ENCODE measurements at regions not wholly inside any gene's neighbourhood (a gene's known extent, or its start where the extent isn't known, plus 50 kb on each side); places are given as distances from the start of the nearest gene placed in this dataset.
"Not testable (repeated sequence)": the region's sequence is repeated elsewhere in the genome, so short reads cannot be mapped to it uniquely, and the experiment has no call there.

DNA sequence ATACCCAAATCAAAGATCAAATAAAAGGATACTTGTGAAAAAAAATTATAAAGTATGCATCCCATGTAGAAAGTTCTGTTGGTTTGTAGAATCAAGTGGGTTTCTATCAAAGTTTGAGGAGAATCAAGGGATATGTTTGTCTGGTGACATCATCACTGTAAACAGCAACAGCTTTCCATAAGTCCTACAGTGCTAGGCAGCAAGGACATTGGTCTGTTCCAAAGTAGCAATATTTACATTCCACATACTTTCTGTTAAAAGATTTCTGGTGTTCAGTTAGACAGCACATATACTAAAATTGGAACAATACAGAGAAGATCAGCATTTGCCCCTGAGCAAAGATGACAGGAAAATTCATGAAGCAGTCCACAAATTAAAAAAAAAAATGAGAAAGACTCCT lies 683.9 kb downstream of the XPNPEP1 start:
- H3K9me3 ChIP-seq = no peaks in the 10 kb centered on the region

GRCh38 chr10:109237682-109238081 lies 685.6 kb downstream of the XPNPEP1 start:
- 75 to 88% methylated on average over 4 of the region's 4 CpGs for WGBS, 2 donors
- H3K27ac ChIP-seq = no peak overlapping the region
- TF ChIP-seq EP300 (IDR thresholded peaks at IDR 0.05) = no peak
- no peak for TF ChIP-seq CTCF (IDR thresholded peaks at IDR 0.05)
- TF ChIP-seq POLR2A (IDR thresholded peaks at IDR 0.05) = no peak

More for the DNA sequence above, 683.9 kb downstream of the XPNPEP1 start:
- TF ChIP-seq EP300 (IDR thresholded peaks at IDR 0.05) (no peak), CTCF (IDR thresholded peaks at IDR 0.05) (no peak), POLR2A (IDR thresholded peaks at IDR 0.05) (no peak)
- Histone ChIP-seq H3K27ac (no peak overlapping the region), H3K36me3 (no peaks in the 10 kb centered on the region), H3K4me3 (no peak overlapping the region), H3K27me3 (no peaks in the 10 kb centered on the region), H3K4me1 (no peaks in the 10 kb centered on the region)
- DNase-seq (ENCODE audit: low spot score in 2 of 2) = no peak

DNA sequence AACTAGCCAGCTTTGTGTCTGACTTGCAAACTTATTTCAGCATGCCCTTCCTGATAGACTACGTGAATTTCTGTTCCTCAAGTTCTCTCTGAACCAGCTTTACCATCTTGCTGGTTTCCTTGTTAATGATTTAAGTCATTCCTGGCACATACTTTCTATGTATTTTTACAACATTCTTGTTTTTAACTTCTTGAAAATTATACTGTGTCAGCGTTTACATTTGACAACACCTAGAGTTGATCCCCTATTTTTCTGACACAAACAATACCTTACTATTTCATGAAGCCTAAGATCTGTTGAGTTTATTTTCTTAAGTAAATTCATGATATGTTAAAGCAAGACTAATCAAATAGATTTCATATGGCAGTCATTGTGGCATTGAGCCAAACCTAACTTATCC lies 686.3 kb downstream of the XPNPEP1 start:
- Histone ChIP-seq H3K27ac (no peak overlapping the region), H3K4me3 (no peak overlapping the region), H3K36me3 (no peaks in the 10 kb centered on the region), H3K4me1 (no peaks in the 10 kb centered on the region), H3K27me3 (no peaks in the 10 kb centered on the region), H3K9me3 (no peaks in the 10 kb centered on the region)
- no peak for DNase-seq (ENCODE audit: low spot score in 2 of 2)
- WGBS, 2 donors = 86 to 87% methylated on average over 2 of the region's 2 CpGs
- TF ChIP-seq CTCF (IDR thresholded peaks at IDR 0.05) (no peak), POLR2A (IDR thresholded peaks at IDR 0.05) (no peak), EP300 (IDR thresholded peaks at IDR 0.05) (no peak)

More at GRCh38 chr10:109237682-109238081, 685.6 kb downstream of the XPNPEP1 start:
- no peak overlapping the region for H3K4me3 ChIP-seq
- H3K9me3 ChIP-seq = no peaks in the 10 kb centered on the region
- H3K36me3 ChIP-seq = no peaks in the 10 kb centered on the region
- H3K27me3 ChIP-seq = no peaks in the 10 kb centered on the region
- no peaks in the 10 kb centered on the region for H3K4me1 ChIP-seq
- no peak for DNase-seq (ENCODE audit: low spot score in 2 of 2)

GRCh38 chr10:109223533-109223932 lies 699.8 kb downstream of the XPNPEP1 start:
- H3K9me3 ChIP-seq; DNase-seq (ENCODE audit: low spot score in 2 of 2); H3K27me3 ChIP-seq; H3K4me3 ChIP-seq; H3K4me1 ChIP-seq; H3K27ac ChIP-seq; H3K36me3 ChIP-seq: not testable (repeated sequence)
- 91 to 95% methylated on average over 13 of the region's 13 CpGs for WGBS, 2 donors

DNA sequence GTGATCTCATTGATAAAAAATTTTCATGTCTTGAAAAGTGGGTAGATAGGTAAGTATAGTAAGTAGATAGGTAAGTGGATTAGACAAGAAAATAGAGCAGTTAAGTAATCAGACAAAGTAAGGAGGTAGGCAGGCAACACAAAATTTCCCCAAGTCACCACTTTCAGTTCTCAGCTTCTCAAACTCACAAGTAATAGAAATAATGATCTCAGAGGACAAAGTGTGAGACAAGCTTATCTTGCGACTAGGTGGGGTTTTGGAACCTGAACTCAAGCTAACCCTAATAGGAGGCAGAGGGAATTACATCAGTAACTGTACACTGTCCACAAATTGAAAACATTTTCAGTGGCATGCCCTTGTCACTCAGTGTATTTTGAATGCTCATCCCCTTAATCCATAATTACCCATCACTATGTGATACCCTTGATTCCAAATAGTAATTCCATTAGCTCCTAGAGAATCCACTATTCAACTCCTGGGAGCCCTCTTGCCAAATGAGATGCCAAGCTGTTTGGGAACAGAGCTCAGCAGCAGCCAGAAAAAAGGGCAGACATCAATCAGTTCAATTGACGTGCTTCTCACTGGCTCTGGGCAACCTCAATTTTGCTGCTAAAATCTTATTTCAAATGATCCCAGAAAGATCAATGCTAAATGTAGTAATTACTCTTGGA lies 703.2 kb downstream of the XPNPEP1 start:
- Histone ChIP-seq H3K9me3 (peaks cover 0 to 5% (median 0%) of the 10 kb centered on the region in 4 donors), H3K4me1 (no peaks in the 10 kb centered on the region), H3K27ac (no peak overlapping the region), H3K27me3 (no peaks in the 10 kb centered on the region), H3K36me3 (no peaks in the 10 kb centered on the region), H3K4me3 (no peak overlapping the region)
- DNase-seq (ENCODE audit: low spot score in 2 of 2) = no peak
- TF ChIP-seq CTCF (IDR thresholded peaks at IDR 0.05) (no peak), POLR2A (IDR thresholded peaks at IDR 0.05) (no peak), EP300 (IDR thresholded peaks at IDR 0.05) (no peak)
- WGBS, 2 donors = 87 to 89% methylated on average over 2 of the region's 2 CpGs

DNA sequence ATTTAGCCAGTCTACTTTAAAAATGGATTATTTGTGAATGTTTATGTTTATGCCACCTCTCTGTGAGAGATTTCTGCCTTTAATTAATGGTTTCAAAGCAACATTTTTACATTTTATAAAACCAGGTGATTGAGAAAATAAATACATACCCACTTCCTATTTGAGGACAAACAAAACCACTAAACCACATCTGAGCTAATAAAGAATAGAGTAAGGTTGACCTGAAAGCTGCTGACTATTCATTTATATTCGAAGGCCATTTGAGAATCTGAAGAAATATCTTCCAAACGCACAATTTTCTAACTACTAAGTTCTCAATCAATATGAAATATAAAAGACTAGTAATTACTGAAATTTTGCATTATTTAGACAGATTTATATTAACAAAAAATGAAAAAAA lies 705.1 kb downstream of the XPNPEP1 start:
- WGBS, 2 donors = 84 to 93% methylated on average over 2 of the region's 2 CpGs

More for the DNA sequence above, 705.1 kb downstream of the XPNPEP1 start:
- no peak overlapping the region for H3K27ac ChIP-seq
- H3K9me3 ChIP-seq = peaks cover 0 to under 1% (median 0%) of the 10 kb centered on the region in 4 donors
- H3K4me3 ChIP-seq = no peak overlapping the region
- no peaks in the 10 kb centered on the region for H3K36me3 ChIP-seq
- H3K4me1 ChIP-seq = no peaks in the 10 kb centered on the region
- TF ChIP-seq EP300 (IDR thresholded peaks at IDR 0.05) = no peak
- no peak for TF ChIP-seq CTCF (IDR thresholded peaks at IDR 0.05)
- no peak for TF ChIP-seq POLR2A (IDR thresholded peaks at IDR 0.05)
- H3K27me3 ChIP-seq = no peaks in the 10 kb centered on the region
- DNase-seq (ENCODE audit: low spot score in 2 of 2) = no peak

Data from tibial nerve (tissue), 4 donors.